K562 (cell line): ENCODE measurements at regions not wholly inside any gene's neighbourhood (a gene's known extent, or its start where the extent isn't known, plus 50 kb on each side); places are given as distances from the start of the nearest gene placed in this dataset.

Experiments
- ATAC-seq: fragments of 200-7000 bp; cut with Tn5 transposase; 3 replicates; pipeline ENCODE4 v1.9.1; 2020; ENCODE audit warnings: moderate library complexity
- BruUV-seq: library from RNA; stranded (reverse); fragments of 400-500 nt; replicated peaks from 2 replicates; lab custom pipeline; 2021; lab: Mats Ljungman, UMichigan
- CTCF ChIA-PET: fragments of 300-600 bp; formaldehyde crosslinking; extraction: SDS; loops from one replicate; lab custom pipeline; 2021; ENCODE audit warnings: low intra/inter-chr PET ratio; lab: Yijun Ruan, JAX
- POLR2A ChIA-PET: fragments of 300-600, 350-650 bp; sonication (Branson Sonifier 250); formaldehyde crosslinking; extraction: SDS; loops from one replicate; lab custom pipeline; 2021; ENCODE audit warnings: antibody characterized with exemption, inconsistent platforms; lab: Yijun Ruan, JAX
- DNase-seq, 4 experiments: peaks; one replicate each; pipeline versions ENCODE4 v3.0.0 to v3.0.0-alpha.2; 2011 to 2018; ENCODE audit warnings: low spot score in 3 of 4, mixed read lengths in 3 of 4; ENCODE audit errors: extremely low read depth in 1 of 4
- FAIRE-seq: peaks from 2 replicates; lab custom pipeline; 2011; peaks lifted over from hg19 to GRCh38; lab: Jason Lieb, UNC
- H2AFZ ChIP-seq: 2 replicates; pipeline ENCODE4 v1.6.0; 2011; ENCODE audit warnings: low read depth, low read length, control low read depth, inconsistent platforms
- H3K27ac ChIP-seq: fragments of 200-600 bp; 3 replicates; pipeline ENCODE4 v1.8.0; 2011; ENCODE audit warnings: low read depth, mild to moderate bottlenecking, control low read depth, inconsistent platforms, low read length, moderate library complexity, mixed read lengths; ENCODE audit errors: extremely low read depth
- H3K27me3 ChIP-seq, 2 experiments: fragments of 300-600 bp in 1 of 2; 2 replicates in 1 of 2; 3 replicates in 1 of 2; pipeline versions ENCODE4 v1.6.0 to v1.8.0; 2011; ENCODE audit warnings: inconsistent platforms in 2 of 2, low read length in 2 of 2, mild to moderate bottlenecking in 1 of 2, mixed read lengths in 1 of 2, moderate library complexity in 1 of 2; ENCODE audit not compliant: control insufficient read depth in 2 of 2, insufficient read depth in 2 of 2
- H3K36me3 ChIP-seq: fragments of 300-600 bp; 3 replicates; pipeline ENCODE4 v1.8.0; 2011; ENCODE audit warnings: mild to moderate bottlenecking, low read length, inconsistent platforms; ENCODE audit not compliant: control insufficient read depth, insufficient read depth
- H3K4me1 ChIP-seq, 2 experiments: fragments of 200-600 bp in 1 of 2; replicated peaks in 1 of 2; 2 replicates in 1 of 2; 3 replicates in 1 of 2; pipeline versions ENCODE4 v1.5.1 to v1.8.0; 2011; ENCODE audit warnings: inconsistent platforms in 2 of 2, low read length in 2 of 2, mild to moderate bottlenecking in 1 of 2, mixed read lengths in 1 of 2, moderate library complexity in 1 of 2; ENCODE audit not compliant: control insufficient read depth in 2 of 2, insufficient read depth in 2 of 2
- H3K4me2 ChIP-seq: 2 replicates; pipeline ENCODE4 v1.6.1; 2011; ENCODE audit warnings: low read length, control low read depth, inconsistent platforms, mixed read lengths; ENCODE audit not compliant: insufficient read depth
- H3K4me3 ChIP-seq: fragments of 200-600 bp; sonication (generic), shearing (Covaris generic); 2 replicates; pipeline ENCODE4 v1.5.1; 2016; ENCODE audit warnings: control low read depth, inconsistent platforms
- H3K79me2 ChIP-seq: fragments of 200-600 bp; 3 replicates; pipeline ENCODE4 v1.8.0; 2011; ENCODE audit warnings: low read length, inconsistent platforms; ENCODE audit not compliant: control insufficient read depth, insufficient read depth
- H3K9ac ChIP-seq, 2 experiments: 2 replicates each; pipeline versions ENCODE4 v1.6.0 to v1.6.1; 2011; ENCODE audit warnings: low read depth in 2 of 2, low read length in 2 of 2, control low read depth in 1 of 2, inconsistent platforms in 1 of 2, mild to moderate bottlenecking in 1 of 2, mixed read lengths in 1 of 2; ENCODE audit not compliant: insufficient read depth in 1 of 2
- H3K9me1 ChIP-seq: one replicate; pipeline ENCODE4 v1.6.0; 2011; ENCODE audit warnings: inconsistent platforms, mild to moderate bottlenecking, low read length, moderate library complexity; ENCODE audit not compliant: control insufficient read depth, insufficient read depth
- H3K9me3 ChIP-seq: replicated peaks from 2 replicates; pipeline ENCODE4 v1.5.1; 2011; ENCODE audit warnings: low read depth, low read length, inconsistent platforms; ENCODE audit not compliant: control insufficient read depth, insufficient read depth
- H4K20me1 ChIP-seq: replicated peaks from 2 replicates; pipeline ENCODE4 v1.6.1; 2011; ENCODE audit warnings: low read length, inconsistent platforms, mixed read lengths; ENCODE audit not compliant: control insufficient read depth, insufficient read depth
- BHLHE40 ChIP-seq: IDR thresholded peaks from 2 replicates; pipeline ENCODE4 v1.6.1; 2011; ENCODE audit warnings: low read length, improper control_type of control experiment
- FOXA1 ChIP-seq: fragments of 450-650 bp; IDR thresholded peaks from 2 replicates; pipeline ENCODE4 v1.6.1; 2016; ENCODE audit warnings: mild to moderate bottlenecking, borderline replicate concordance
- HNRNPLL ChIP-seq: fragments of 200-400 bp; formaldehyde crosslinking; IDR thresholded peaks from 2 replicates; pipeline ENCODE4 v1.6.1; 2017; ENCODE audit warnings: low read length, low read depth, mild to moderate bottlenecking; ENCODE audit not compliant: poor library complexity, severe bottlenecking
- NFATC3 ChIP-seq: fragments of 450-650 bp; IDR thresholded peaks from 2 replicates; pipeline ENCODE4 v1.6.1; 2017; ENCODE audit warnings: mild to moderate bottlenecking
- NFYB ChIP-seq: IDR thresholded peaks from 2 replicates; pipeline ENCODE4 v1.6.1; 2011; ENCODE audit warnings: mild to moderate bottlenecking, moderate library complexity; ENCODE audit not compliant: insufficient read length; ENCODE audit errors: extremely low read depth
- PCBP2 ChIP-seq: fragments of 200-400 bp; formaldehyde crosslinking; IDR thresholded peaks from 2 replicates; pipeline ENCODE4 v1.6.1; 2018; ENCODE audit warnings: low read length, low read depth, mild to moderate bottlenecking, moderate library complexity; ENCODE audit not compliant: poor library complexity, severe bottlenecking
- SIN3A ChIP-seq, 2 experiments: fragments of 150-350 bp in 1 of 2; IDR thresholded peaks; 2 replicates each; pipeline ENCODE4 v1.6.1; 2011 to 2016; ENCODE audit warnings: borderline replicate concordance in 2 of 2, low read depth in 2 of 2, low read length in 2 of 2, mild to moderate bottlenecking in 2 of 2, moderate library complexity in 2 of 2; ENCODE audit not compliant: control insufficient read depth in 1 of 2
- ZBTB9 ChIP-seq: fragments of 450-650 bp; formaldehyde crosslinking; IDR thresholded peaks from 2 replicates; pipeline ENCODE4 v1.4.0; 2020; ENCODE audit warnings: mild to moderate bottlenecking, moderate library complexity
- ZNF395 ChIP-seq: fragments of 200-800 bp; sonication (Bioruptor generic); IDR thresholded peaks from 2 replicates; pipeline ENCODE4 v1.6.1; 2017; ENCODE audit warnings: missing genetic modification characterization, missing compliant biosample characterization
- ZNF57 ChIP-seq: fragments of 450-650 bp; formaldehyde crosslinking; IDR thresholded peaks from 2 replicates; pipeline ENCODE4 v1.4.0; 2020; ENCODE audit warnings: mild to moderate bottlenecking, moderate library complexity
- WGBS: fragments of 100-300 bp; shearing (Covaris generic); methylation state at CpG from one replicate; pipeline ENCODE4 v1.1.6; 2016; ENCODE audit warnings: low coverage, mixed read lengths; ENCODE audit not compliant: insufficient coverage; ENCODE audit errors: missing lambda C conversion rate; 5-methylcytosine and 5-hydroxymethylcytosine counted together
- in situ Hi-C: fragments of 300-500 bp; cut with MboI; formaldehyde crosslinking; loops from 4 replicates; pipeline ENCODE4 v1.15.0; 2018; ENCODE audit warnings: inconsistent platforms, mixed read lengths
- intact Hi-C: fragments of 100-400 bp; cut with micrococcal nuclease; formaldehyde crosslinking; loops from 2 replicates; pipeline ENCODE4 v1.14.2; 2022

- TF ChIP-seq ZBTB9 (CRISPR knock-in tag), result no peak
- no peak for TF ChIP-seq ZNF57 (CRISPR knock-in tag)
These were observed 356.0 kb downstream of the HDGFL1 start (continued) for GRCh38 chr6:22925304-22925835.

- no peaks in the 10 kb centered on the region for H3K79me2 ChIP-seq
- no peaks in the 10 kb centered on the region for H3K4me1 ChIP-seq
- no peaks in the 10 kb centered on the region for H3K36me3 ChIP-seq
- intact Hi-C loops, result no loop called here
- POLR2A ChIA-PET, result no interaction called here
- no peaks in the 10 kb centered on the region for H3K9me1 ChIP-seq
- FAIRE-seq, result no peak
- no TSS peak for BruUV-seq
- no peaks in the 10 kb centered on the region for H4K20me1 ChIP-seq
- H3K4me2 ChIP-seq, result no peak overlapping the region
- no peak for ATAC-seq
- CTCF ChIA-PET, result no interaction called here
- in situ Hi-C loops, result no loop called here
- no peaks in the 10 kb centered on the region for H3K9me3 ChIP-seq
- H3K27me3 ChIP-seq, result no peaks in the 10 kb centered on the region
- 1% methylated on average over 4 of the region's 4 CpGs for WGBS
- H2AFZ ChIP-seq, result no peak overlapping the region
- DNase-seq, result no peak
- no peak overlapping the region for H3K27ac ChIP-seq
- no peak overlapping the region for H3K4me3 ChIP-seq
- H3K9ac ChIP-seq, result no peak overlapping the region
- TF ChIP-seq NFYB (no peak), BHLHE40 (no peak), HNRNPLL (no peak), PCBP2 (no peak), SIN3A (IDR thresholded peaks at IDR 0.05; ENCODE audit: borderline replicate concordance in 2 of 2, control insufficient read depth in 1 of 2, low read depth in 2 of 2, low read length in 2 of 2) (no peak), FOXA1 (no peak), ZNF395 (CRISPR knock-in tag) (no peak), NFATC3 (no peak)
These were observed 356.8 kb downstream of the HDGFL1 start for GRCh38 chr6:22925920-22926789.
